Activated CD8-positive, alpha-beta T cell treated with anti-CD3 and anti-CD28 coated beads for 36 hours (primary cell): ENCODE measurements at regions not wholly inside any gene's neighbourhood (a gene's known extent, or its start where the extent isn't known, plus 50 kb on each side); places are given as distances from the start of the nearest gene placed in this dataset.

Source experiments
- ATAC-seq: fragments of 200-7000 bp; cut with Tn5 transposase; one replicate; pipeline ENCODE4 v1.10.0; 2021; ENCODE audit warnings: mild to moderate bottlenecking, moderate library complexity
- CTCF ChIA-PET: fragments of 350-600 bp; sonication (Branson Sonifier 250); formaldehyde crosslinking; loops from one replicate; lab custom pipeline; 2021; ENCODE audit warnings: antibody characterized with exemption; lab: Charles Lee
- POLR2A ChIA-PET: fragments of 350-600 bp; sonication (Branson Sonifier 250); formaldehyde crosslinking; loops from one replicate; lab custom pipeline; 2021; ENCODE audit warnings: antibody characterized with exemption; lab: Charles Lee
- DNase-seq: peaks from one replicate; pipeline ENCODE4 v3.0.0-alpha.2; 2020
- H3K27ac Mint-ChIP-seq: one replicate; pipeline ENCODE4 v1.8.0; 2021; ENCODE audit warnings: mild to moderate bottlenecking, mixed read lengths
- H3K27me3 Mint-ChIP-seq: one replicate; pipeline ENCODE4 v1.8.0; 2021; ENCODE audit warnings: mixed read lengths
- H3K36me3 Mint-ChIP-seq: one replicate; pipeline ENCODE4 v1.8.0; 2021; ENCODE audit warnings: low read depth, mixed read lengths
- H3K4me1 Mint-ChIP-seq: one replicate; pipeline ENCODE4 v1.8.0; 2021; ENCODE audit warnings: low read depth, mixed read lengths
- H3K4me3 Mint-ChIP-seq: one replicate; pipeline ENCODE4 v1.8.0; 2021; ENCODE audit warnings: mild to moderate bottlenecking, moderate library complexity, mixed read lengths
- H3K9me3 Mint-ChIP-seq: one replicate; pipeline ENCODE4 v1.8.0; 2021; ENCODE audit warnings: mixed read lengths
- CTCF ChIP-seq: fragments of 200-600 bp; IDR thresholded peaks from one replicate; pipeline ENCODE4 v1.8.0; 2022; ENCODE audit warnings: antibody characterized with exemption, mild to moderate bottlenecking
- intact Hi-C: fragments of 100-400 bp; cut with micrococcal nuclease; formaldehyde crosslinking; loops from one replicate; pipeline ENCODE4 v1.10.0; 2022

- Mint-ChIP-seq H3K4me1 (no peaks in the 10 kb centered on the region), H3K4me3 (no peak overlapping the region), H3K27ac (no peak overlapping the region), H3K36me3 (no peaks in the 10 kb centered on the region), H3K9me3 (no peaks in the 10 kb centered on the region), H3K27me3 (peaks cover 13% of the 10 kb centered on the region)
- DNase-seq (no peak), ATAC-seq (no peak)
- POLR2A ChIA-PET = no interaction called here
- CTCF ChIA-PET = no interaction called here
- no peak for TF ChIP-seq CTCF
- intact Hi-C loops = no loop called here
Measured at GRCh38 chr3:139241783-139242182, 102.0 kb upstream of the MRPS22 start.

DNA sequence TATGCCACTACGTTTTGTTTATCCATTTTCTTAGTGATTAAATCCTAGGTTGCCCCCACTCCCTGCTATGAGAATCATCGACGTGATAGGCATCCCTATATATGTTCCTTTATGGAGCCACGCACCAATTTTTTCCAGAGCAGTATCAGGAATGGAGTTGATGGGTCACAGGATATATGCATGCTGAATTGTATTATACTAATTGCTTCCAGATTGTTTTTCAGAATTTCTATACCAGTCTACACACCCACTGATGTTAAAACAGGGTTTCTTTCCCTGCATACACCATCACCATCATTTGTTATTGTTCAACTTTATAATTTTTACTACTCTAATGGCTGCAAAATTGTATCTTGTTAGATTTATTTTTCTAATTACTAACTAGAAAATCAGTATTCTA, 100.1 kb upstream of the MRPS22 start:
- Mint-ChIP-seq H3K4me1 (no peaks in the 10 kb centered on the region), H3K4me3 (no peak overlapping the region), H3K36me3 (no peaks in the 10 kb centered on the region), H3K9me3 (no peaks in the 10 kb centered on the region), H3K27me3 (peaks cover 19% of the 10 kb centered on the region), H3K27ac (no peak overlapping the region)
- ChIA-PET CTCF (no interaction called here), POLR2A (no interaction called here)
- DNase-seq (no peak), ATAC-seq (no peak)
- intact Hi-C loops = no loop called here
- TF ChIP-seq CTCF = no peak

DNA sequence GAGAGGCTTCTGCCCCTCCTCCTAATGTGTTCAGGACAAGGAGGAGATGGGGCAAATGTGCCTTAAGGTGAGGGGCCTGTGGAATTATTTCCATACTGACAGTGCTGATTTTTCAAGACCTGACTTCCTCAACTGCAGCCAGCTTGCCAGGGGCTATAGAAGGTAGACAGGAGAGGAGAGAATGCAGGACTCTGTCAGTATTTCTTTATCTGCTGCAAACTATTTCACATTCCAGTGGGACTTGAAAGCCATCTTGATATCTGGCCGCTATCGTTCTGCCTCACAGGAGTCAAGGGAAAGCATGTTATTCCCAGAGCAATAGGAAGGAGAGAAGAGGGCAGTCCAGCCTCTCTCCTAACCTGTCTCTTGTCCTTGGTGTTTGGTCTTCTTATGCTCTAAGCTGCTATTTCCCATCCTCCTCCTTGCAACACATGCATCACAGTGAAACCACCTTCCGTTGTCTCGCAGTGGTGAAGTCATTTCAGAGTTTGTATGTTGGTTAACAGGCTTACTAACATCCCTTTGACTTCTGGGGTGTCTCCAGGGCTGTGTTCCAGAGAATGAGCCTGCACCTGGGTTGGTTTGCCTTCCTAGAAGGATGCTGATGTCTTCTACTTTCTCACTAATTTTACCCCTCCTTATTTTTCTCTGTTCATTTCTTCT, 95.1 kb upstream of the MRPS22 start:
- intact Hi-C loops = no loop called here
- POLR2A ChIA-PET = no interaction called here
- no peaks in the 10 kb centered on the region for H3K36me3 Mint-ChIP-seq
- CTCF ChIA-PET = no interaction called here
- ATAC-seq (no peak), DNase-seq (no peak)
- H3K9me3 Mint-ChIP-seq = no peaks in the 10 kb centered on the region
- H3K4me1 Mint-ChIP-seq = no peaks in the 10 kb centered on the region
- H3K27ac Mint-ChIP-seq = no peak overlapping the region
- no peak overlapping the region for H3K4me3 Mint-ChIP-seq
- H3K27me3 Mint-ChIP-seq = peaks cover 30% of the 10 kb centered on the region
- no peak for TF ChIP-seq CTCF

- no peaks in the 10 kb centered on the region for H3K9me3 Mint-ChIP-seq
- ChIA-PET POLR2A (no interaction called here), CTCF (no interaction called here)
- DNase-seq (no peak), ATAC-seq (no peak)
- no peak for TF ChIP-seq CTCF
- peaks cover 28% of the 10 kb centered on the region for H3K27me3 Mint-ChIP-seq
- intact Hi-C loops = no loop called here
- no peak overlapping the region for H3K4me3 Mint-ChIP-seq
- no peak overlapping the region for H3K27ac Mint-ChIP-seq
- H3K36me3 Mint-ChIP-seq = no peaks in the 10 kb centered on the region
- H3K4me1 Mint-ChIP-seq = no peaks in the 10 kb centered on the region
Measured at GRCh38 chr3:139251529-139251928, 92.3 kb upstream of the MRPS22 start.

DNA sequence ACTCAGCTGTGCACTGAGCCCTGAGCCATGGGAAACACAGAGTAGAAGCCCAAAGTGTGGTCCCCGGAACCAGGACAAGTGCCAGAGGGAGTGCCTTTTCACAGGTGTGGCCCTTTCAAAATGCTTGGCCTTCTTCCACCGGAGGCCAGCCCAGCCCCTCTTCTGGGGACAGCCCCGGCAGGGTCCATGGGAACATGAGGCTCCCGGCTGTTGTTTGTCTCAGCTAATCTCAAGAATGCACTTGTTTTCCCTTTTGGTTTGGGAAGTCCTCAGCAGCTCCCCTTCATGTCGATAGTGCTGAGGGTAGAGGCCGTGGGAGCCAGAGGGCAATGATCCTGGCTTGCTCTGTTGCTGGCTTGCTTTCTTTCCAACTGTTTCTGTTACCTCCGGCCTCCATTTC, 91.1 kb upstream of the MRPS22 start:
- Mint-ChIP-seq H3K27ac (no peak overlapping the region), H3K9me3 (no peaks in the 10 kb centered on the region), H3K27me3 (peaks cover 25% of the 10 kb centered on the region), H3K4me1 (no peaks in the 10 kb centered on the region), H3K4me3 (no peak overlapping the region), H3K36me3 (no peaks in the 10 kb centered on the region)
- ATAC-seq = no peak
- ChIA-PET POLR2A (no interaction called here), CTCF (no interaction called here)
- TF ChIP-seq CTCF = no peak
- no peak for DNase-seq
- intact Hi-C loops = no loop called here
